ENCODE measurements at regions not wholly inside any gene's neighbourhood (a gene's known extent, or its start where the extent isn't known, plus 50 kb on each side); places are given as distances from the start of the nearest gene placed in this dataset.

- TF ChIP-seq POLR2AphosphoS5 (IDR thresholded peaks at IDR 0.05; ENCODE audit: low read depth, low read length) (no peak), TAF1 (IDR thresholded peaks at IDR 0.05; ENCODE audit: low read depth, low read length) (no peak)
Observed at GRCh38 chr18:55735969-55736368, 148.0 kb upstream of the TCF4 start.

All from GM12891 (cell line).